NCI-H2227 (cell line): ENCODE measurements at regions not wholly inside any gene's neighbourhood (a gene's known extent, or its start where the extent isn't known, plus 50 kb on each side); places are given as distances from the start of the nearest gene placed in this dataset.
"Not testable (repeated sequence)": the region's sequence is repeated elsewhere in the genome, so short reads cannot be mapped to it uniquely, and the experiment has no call there.

Experiments
- DNase-seq: peaks from one replicate; lab custom pipeline; 2025; ENCODE audit not compliant: unreplicated experiment; lab: John Stamatoyannopoulos, UW

DNA sequence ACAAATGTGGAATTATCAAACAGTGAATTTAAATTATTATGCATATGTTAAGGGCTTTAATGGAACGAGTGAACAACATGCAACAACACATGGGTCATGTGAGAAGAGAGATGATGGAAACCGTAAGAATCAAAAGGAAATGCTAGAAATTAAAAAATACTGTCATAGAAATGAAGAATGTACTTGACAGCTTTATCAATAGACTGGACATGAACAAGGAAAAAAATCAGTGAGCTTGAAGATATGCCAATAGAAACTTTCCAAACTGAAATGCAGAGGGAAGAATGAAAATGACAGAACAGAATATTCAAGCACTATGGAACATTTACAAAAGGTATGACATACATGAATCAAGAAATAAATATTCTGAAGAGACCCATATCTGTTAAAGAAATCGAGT is 117.7 kb upstream of the KCNJ3 start:
- DNase-seq = no peak

GRCh38 chr2:154582694-154583093 is 115.8 kb upstream of the KCNJ3 start:
- DNase-seq = not testable (repeated sequence)

DNA sequence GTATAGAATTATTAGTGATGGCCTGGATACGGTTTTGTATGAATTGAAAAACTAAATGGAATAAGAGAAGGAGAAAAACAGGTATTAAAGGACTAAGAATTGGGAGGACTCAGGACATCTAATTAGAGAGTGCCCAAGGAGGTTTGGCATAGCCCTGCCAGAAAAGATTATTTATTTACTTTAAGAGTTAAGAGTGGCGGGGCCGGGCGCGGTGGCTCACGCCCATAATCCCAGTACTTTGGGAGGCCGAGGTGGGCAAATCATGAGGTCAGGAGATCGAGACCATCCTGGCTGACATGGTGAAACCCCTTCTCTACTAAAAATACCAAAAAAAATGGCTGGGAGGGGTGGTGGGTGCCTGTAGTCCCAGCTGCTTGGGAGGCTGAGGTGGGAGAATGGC is 115.2 kb upstream of the KCNJ3 start:
- DNase-seq = not testable (repeated sequence)

DNA sequence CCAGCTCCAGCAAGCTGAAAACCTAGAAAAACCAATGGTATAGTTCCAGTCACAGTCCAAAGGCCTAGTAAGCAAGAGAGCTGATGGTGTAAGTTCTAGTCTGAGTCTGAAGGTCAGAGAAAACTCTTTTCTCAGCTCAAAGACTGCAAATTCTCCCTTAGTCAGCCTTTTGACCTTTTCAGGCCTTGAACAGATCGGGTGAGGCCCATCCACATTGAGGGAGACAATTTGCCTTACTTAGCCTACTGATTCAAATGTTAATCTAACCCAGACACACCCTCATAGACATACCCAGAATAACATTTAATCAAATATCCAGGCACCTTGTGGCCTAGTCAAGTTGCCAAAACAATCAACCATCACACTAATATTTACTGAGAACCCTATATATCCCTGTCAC is 110.8 kb upstream of the KCNJ3 start:
- no peak for DNase-seq

GRCh38 chr2:154588838-154589237 is 109.7 kb upstream of the KCNJ3 start:
- no peak for DNase-seq

DNA sequence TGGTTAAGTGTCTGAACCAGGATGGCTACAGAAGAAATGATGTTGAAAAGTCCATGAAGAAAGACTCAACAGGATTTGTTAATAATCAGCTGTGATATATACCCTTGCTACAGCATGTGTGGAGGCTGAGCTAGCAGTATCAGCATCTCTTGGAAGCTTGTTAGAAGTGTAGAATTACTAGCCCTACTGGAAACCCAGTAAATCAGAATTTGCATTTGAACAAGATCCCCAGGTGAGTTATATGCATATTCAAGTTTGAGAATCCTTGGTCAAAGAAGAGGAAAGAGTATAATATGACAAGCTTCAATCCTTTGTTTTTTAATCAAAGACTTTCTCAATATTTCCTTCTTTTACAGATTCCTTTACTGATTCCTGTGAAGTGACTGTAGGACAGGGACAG is 109.0 kb upstream of the KCNJ3 start:
- no peak for DNase-seq

DNA sequence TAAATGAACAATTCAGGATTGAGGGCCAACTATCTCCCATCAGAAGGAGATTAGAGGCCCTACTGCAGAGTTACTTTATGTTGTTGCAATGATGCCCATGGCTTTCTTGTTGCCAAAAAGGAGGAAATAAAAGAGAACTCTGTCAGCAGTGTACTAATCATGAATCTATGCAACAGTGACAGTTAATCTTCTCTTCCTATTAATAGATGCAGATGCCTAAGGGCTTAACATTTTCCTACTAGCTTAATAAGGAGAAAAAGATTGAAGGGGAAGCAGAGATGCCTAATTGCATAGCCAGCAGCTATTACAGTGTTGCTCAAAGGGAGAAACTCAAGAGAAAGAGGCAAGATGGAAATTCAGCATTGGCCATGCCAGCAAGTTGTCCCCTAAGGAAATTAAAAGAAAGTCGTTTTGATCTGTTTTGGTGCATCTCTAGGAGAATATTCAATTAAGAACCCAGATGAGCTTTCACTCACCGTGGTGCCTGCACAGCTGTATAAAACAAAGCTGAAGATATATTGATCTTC is 107.1 kb upstream of the KCNJ3 start:
- DNase-seq = no peak

GRCh38 chr2:154599189-154599588 is 99.3 kb upstream of the KCNJ3 start:
- no peak for DNase-seq

- no peak for DNase-seq
These were observed 97.5 kb upstream of the KCNJ3 start for GRCh38 chr2:154600927-154601494.

DNA sequence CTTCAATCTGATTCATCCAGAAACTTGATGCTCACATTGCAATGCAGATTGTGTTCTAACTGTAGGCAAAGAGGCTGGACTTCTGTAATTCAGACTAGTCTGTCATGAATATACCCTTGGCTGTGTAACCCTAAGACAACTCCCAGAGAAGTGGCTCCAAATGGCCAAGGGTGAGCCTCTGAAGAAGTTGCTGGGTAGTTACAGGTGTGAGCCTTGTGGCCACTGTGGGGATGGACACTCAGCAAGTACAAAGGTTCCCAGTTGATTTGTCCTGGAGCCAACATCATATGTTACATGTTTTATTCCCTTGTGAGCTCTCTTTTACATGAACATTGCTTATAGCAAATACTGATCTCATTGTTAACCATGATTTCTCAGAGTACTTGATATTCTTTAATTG is 94.8 kb upstream of the KCNJ3 start:
- DNase-seq = no peak

DNA sequence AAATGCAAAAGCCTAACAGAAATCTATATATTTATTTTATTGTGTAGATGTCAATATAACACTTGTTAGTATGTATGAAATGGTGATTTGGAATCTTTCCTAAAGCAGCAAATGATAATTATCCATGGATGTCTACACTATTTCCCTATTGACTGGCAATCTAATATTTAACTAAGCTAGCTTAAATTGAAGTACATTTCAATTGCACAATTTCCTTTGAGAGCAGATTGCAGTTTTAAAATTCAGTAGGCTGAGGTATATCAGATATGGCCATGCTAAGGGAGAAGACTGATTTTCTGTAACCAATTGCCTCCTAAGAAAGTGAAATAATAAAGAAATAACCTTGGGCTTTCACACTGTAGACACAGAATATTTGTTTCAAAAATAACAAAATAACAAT is 90.1 kb upstream of the KCNJ3 start:
- no peak for DNase-seq

DNA sequence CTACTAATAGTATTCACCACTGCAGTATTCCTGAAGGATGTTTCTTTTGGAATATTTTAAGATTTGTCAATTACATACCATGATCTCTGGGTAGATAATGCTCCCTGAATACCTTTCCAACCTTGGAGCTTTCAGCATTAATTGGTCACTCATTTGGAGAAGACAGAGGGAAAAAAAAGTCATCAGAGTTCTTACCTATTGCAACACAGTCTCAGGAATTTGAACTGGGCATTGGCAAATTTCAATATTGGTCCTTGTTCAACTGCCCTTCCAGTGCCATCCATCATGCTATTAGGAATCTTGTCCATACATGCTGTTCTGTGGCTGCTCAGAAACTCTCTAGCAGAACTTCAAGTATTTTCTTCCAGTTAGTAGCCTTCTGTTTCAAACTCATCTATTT is 83.6 kb upstream of the KCNJ3 start:
- DNase-seq = no peak

GRCh38 chr2:154616659-154617058 is 81.8 kb upstream of the KCNJ3 start:
- no peak for DNase-seq

- no peak for DNase-seq
These were observed 78.0 kb upstream of the KCNJ3 start for GRCh38 chr2:154620471-154620870.

- DNase-seq = peak; percentile 87
These were observed 74.7 kb upstream of the KCNJ3 start for GRCh38 chr2:154623819-154624218.

DNA sequence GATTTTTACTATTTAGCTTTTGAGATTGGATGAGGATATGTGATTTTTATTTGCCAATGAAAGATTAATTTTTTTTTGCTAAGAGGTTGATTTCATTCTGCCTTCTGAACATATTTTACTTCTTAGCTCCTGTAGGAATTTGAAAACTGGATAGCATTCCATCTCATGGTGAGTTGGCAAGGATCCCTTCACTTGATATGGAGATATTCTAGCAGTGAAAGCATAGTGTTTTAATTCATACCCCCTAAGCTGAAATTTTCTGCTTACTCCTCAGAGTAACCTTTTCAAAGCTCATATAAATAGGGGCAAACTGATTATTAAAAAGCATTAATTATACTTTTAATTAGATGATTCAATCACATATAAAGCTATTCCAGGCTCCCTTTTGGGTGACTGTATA is 61.0 kb upstream of the KCNJ3 start:
- no peak for DNase-seq

DNA sequence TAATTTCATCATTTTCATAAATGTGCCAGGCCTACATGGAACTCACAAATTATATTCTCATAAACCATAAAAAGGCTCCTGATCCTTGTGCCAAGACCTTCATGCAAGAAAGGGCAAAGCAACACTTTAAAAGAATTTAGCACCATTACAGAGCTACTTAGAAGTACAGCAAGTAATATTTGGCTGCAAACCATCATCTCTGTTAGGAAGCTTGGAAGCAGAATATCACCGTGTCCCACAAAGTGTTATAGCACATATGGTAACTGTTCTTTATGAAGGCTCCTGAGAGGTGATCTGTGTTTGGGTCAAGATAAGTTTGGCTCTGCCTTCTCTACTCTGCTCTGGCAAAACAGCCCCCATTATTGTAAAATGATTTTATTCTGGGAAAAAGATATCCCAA is 59.7 kb upstream of the KCNJ3 start:
- DNase-seq = no peak

GRCh38 chr2:154640000-154640399 is 58.5 kb upstream of the KCNJ3 start:
- DNase-seq = no peak
